ENCODE measurements at regions not wholly inside any gene's neighbourhood (a gene's known extent, or its start where the extent isn't known, plus 50 kb on each side); places are given as distances from the start of the nearest gene placed in this dataset.

- Histone ChIP-seq H3K4me3 (no peak overlapping the region), H3K27me3 (no peaks in the 10 kb centered on the region), H3K36me3 (no peaks in the 10 kb centered on the region), H3K4me1 (ENCODE audit: insufficient read depth) (no peaks in the 10 kb centered on the region), H3K27ac (no peak overlapping the region), H3K9me3 (no peaks in the 10 kb centered on the region)
- intact Hi-C loops (cut with DNase I), result no loop called here
- no peak for DNase-seq
- TF ChIP-seq CTCF (IDR thresholded peaks at IDR 0.05), result no peak
- TF ChIP-seq POLR2A (IDR thresholded peaks at IDR 0.05), result no peak
- TF ChIP-seq EP300 (IDR thresholded peaks at IDR 0.05), result no peak
- WGBS, 3 donors, result 89 to 95% (median 93%) methylated on average over 1 of the region's 1 CpG
Measured at GRCh38 chr4:159547645-159548308, 444.9 kb downstream of the RAPGEF2 start.

- Histone ChIP-seq H3K27me3 (no peaks in the 10 kb centered on the region), H3K4me3 (no peak overlapping the region), H3K27ac (no peak overlapping the region), H3K4me1 (ENCODE audit: insufficient read depth) (no peaks in the 10 kb centered on the region), H3K36me3 (no peaks in the 10 kb centered on the region), H3K9me3 (no peaks in the 10 kb centered on the region)
- TF ChIP-seq CTCF (IDR thresholded peaks at IDR 0.05) (no peak), POLR2A (IDR thresholded peaks at IDR 0.05) (no peak), EP300 (IDR thresholded peaks at IDR 0.05) (no peak)
- WGBS, 3 donors, result 85 to 90% (median 87%) methylated on average over 2 of the region's 2 CpGs
- intact Hi-C loops (cut with DNase I), result no loop called here
- DNase-seq, result no peak
Measured at GRCh38 chr4:159549098-159549518, 446.2 kb downstream of the RAPGEF2 start.

- no peak for TF ChIP-seq POLR2A (IDR thresholded peaks at IDR 0.05)
- no peak for TF ChIP-seq EP300 (IDR thresholded peaks at IDR 0.05)
- TF ChIP-seq CTCF (IDR thresholded peaks at IDR 0.05), result no peak
- H3K27ac ChIP-seq, result no peak overlapping the region
Measured at GRCh38 chr4:159551281-159551680, 448.4 kb downstream of the RAPGEF2 start.

GRCh38 chr4:159552979-159553768 is 450.3 kb downstream of the RAPGEF2 start:
- H3K27ac ChIP-seq, result no peak overlapping the region
- H3K9me3 ChIP-seq, result no peaks in the 10 kb centered on the region
- no peaks in the 10 kb centered on the region for H3K36me3 ChIP-seq
- WGBS, 3 donors, result 80 to 93% (median 89%) methylated on average over 4 of the region's 4 CpGs
- H3K4me3 ChIP-seq, result no peak overlapping the region
- intact Hi-C loops (cut with DNase I), result no loop called here
- DNase-seq, result no peak
- H3K27me3 ChIP-seq, result no peaks in the 10 kb centered on the region
- no peak for TF ChIP-seq CTCF (IDR thresholded peaks at IDR 0.05)
- TF ChIP-seq POLR2A (IDR thresholded peaks at IDR 0.05), result no peak
- TF ChIP-seq EP300 (IDR thresholded peaks at IDR 0.05), result no peak
- H3K4me1 ChIP-seq (ENCODE audit: insufficient read depth), result no peaks in the 10 kb centered on the region

More at GRCh38 chr4:159551281-159551680, 448.4 kb downstream of the RAPGEF2 start:
- WGBS, 3 donors, result 59 to 69% (median 60%) methylated on average over 1 of the region's 1 CpG
- intact Hi-C loops (cut with DNase I), result no loop called here
- Histone ChIP-seq H3K27me3 (no peaks in the 10 kb centered on the region), H3K4me3 (no peak overlapping the region), H3K4me1 (ENCODE audit: insufficient read depth) (no peaks in the 10 kb centered on the region), H3K9me3 (no peaks in the 10 kb centered on the region), H3K36me3 (no peaks in the 10 kb centered on the region)
- DNase-seq, result no peak

Measured in ovary (tissue), 7 donors.